Femur (tissue), 1 donor: ENCODE measurements at regions not wholly inside any gene's neighbourhood (a gene's known extent, or its start where the extent isn't known, plus 50 kb on each side); places are given as distances from the start of the nearest gene placed in this dataset.

Experiments
- DNase-seq: peaks from one replicate; pipeline ENCODE4 v3.0.0-alpha.2; 2017

GRCh38 chr1:221796700-221797099 is 54.8 kb upstream of the DUSP10 start:
- DNase-seq, result no peak

DNA sequence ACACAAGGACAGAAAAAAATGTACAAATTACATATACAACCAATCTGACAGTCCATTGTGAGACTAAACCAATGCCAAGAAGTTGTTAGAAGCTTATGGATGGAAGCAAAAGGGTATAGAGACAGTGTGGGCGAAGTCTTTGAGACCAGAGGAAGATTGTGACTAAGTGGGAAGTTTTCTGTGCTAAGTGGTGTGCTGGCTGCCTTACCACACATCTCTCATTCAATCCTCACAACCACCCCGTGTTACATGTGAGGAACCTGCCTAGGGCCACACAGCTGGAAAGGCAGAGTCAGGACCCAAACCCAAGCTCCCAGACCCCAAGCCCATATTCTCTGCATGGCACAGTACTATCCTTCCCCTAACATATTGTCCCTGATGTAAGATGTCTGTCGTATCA is 53.5 kb upstream of the DUSP10 start:
- DNase-seq, result no peak

- DNase-seq, result no peak
Observed at GRCh38 chr1:221794935-221795334, 53.0 kb upstream of the DUSP10 start.

- DNase-seq, result no peak
Observed at GRCh38 chr1:221794079-221794670, 52.3 kb upstream of the DUSP10 start.

GRCh38 chr1:221793439-221794078 is 51.7 kb upstream of the DUSP10 start:
- DNase-seq, result no peak

DNA sequence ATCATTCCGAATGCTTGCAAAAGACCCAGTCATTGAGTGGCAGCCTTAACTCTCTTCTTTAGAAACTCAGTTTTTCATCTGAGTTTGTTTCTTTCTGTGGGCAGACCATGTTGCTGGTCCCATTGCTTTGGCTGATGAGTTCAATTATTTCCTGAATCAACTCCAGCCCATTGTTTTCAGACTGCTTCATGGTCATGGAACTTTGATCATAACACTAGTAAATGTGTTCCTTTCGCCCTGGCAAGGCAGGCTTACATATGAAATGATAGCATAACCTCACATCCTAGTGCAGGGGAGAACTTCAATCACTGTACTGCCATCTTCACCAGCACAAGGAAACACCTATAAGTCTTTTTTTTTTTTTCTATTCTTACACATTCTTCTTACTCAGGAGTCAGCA is 50.0 kb upstream of the DUSP10 start:
- no peak for DNase-seq
